GM12873 (cell line): ENCODE measurements at regions not wholly inside any gene's neighbourhood (a gene's known extent, or its start where the extent isn't known, plus 50 kb on each side); places are given as distances from the start of the nearest gene placed in this dataset.

ENCODE experiments used
- TF ChIP-seq, protein P1 (sequence below): IDR thresholded peaks from 2 replicates; pipeline ENCODE4 v1.5.1; 2012; ENCODE audit warnings: low read depth, mild to moderate bottlenecking, moderate library complexity, low read length, control low read depth; ENCODE audit not compliant: insufficient read depth; ENCODE audit errors: missing control alignments

DNA sequence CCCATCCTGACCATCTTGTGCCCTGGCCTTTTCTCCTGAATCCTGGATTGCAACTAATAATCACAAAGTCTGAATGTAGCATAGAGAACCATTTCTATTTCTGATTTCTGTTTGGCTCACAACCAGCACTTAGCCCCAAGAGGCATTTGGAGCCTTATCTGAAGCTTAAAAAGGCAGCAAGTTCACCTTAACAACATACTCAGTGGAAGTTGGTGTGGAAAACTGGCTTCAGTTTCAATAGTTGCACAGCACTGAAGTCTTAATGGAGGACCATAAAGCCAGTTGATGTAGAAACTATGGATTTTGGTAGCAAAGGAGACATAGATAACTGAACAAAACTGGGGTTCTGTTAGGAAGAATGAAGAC, 574.1 kb downstream of the PSAT1 start:
- TF ChIP-seq, protein P1, sequence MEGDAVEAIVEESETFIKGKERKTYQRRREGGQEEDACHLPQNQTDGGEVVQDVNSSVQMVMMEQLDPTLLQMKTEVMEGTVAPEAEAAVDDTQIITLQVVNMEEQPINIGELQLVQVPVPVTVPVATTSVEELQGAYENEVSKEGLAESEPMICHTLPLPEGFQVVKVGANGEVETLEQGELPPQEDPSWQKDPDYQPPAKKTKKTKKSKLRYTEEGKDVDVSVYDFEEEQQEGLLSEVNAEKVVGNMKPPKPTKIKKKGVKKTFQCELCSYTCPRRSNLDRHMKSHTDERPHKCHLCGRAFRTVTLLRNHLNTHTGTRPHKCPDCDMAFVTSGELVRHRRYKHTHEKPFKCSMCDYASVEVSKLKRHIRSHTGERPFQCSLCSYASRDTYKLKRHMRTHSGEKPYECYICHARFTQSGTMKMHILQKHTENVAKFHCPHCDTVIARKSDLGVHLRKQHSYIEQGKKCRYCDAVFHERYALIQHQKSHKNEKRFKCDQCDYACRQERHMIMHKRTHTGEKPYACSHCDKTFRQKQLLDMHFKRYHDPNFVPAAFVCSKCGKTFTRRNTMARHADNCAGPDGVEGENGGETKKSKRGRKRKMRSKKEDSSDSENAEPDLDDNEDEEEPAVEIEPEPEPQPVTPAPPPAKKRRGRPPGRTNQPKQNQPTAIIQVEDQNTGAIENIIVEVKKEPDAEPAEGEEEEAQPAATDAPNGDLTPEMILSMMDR = no peak

- TF ChIP-seq, protein P1 = no peak
These were observed 574.8 kb downstream of the PSAT1 start for GRCh38 chr9:78871452-78872331.

- TF ChIP-seq, protein P1 = no peak
These were observed 577.1 kb downstream of the PSAT1 start for GRCh38 chr9:78874061-78874460.

- TF ChIP-seq, protein P1 = no peak
These were observed 582.6 kb downstream of the PSAT1 start for GRCh38 chr9:78879324-78880100.

DNA sequence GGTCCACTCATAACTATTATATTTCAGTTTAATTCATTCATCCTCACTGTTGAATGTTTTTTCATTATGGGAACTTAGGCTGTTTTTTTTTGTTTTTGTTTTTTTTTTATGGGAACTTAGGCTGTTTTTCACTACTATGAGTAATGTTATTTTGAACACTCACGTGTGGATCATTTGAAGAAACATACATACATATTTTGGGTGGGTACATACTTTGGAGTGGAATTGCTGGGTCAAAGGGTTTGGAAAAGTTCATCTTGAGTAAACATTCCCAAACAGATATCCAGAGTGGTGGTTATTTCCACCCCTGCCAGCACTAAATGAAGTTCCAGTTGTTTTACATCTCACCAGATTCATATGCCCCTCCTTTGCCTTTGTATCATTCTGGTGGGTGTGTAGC, 584.4 kb downstream of the PSAT1 start:
- TF ChIP-seq, protein P1 = no peak

GRCh38 chr9:78882481-78882880, 585.6 kb downstream of the PSAT1 start:
- TF ChIP-seq, protein P1 = no peak

DNA sequence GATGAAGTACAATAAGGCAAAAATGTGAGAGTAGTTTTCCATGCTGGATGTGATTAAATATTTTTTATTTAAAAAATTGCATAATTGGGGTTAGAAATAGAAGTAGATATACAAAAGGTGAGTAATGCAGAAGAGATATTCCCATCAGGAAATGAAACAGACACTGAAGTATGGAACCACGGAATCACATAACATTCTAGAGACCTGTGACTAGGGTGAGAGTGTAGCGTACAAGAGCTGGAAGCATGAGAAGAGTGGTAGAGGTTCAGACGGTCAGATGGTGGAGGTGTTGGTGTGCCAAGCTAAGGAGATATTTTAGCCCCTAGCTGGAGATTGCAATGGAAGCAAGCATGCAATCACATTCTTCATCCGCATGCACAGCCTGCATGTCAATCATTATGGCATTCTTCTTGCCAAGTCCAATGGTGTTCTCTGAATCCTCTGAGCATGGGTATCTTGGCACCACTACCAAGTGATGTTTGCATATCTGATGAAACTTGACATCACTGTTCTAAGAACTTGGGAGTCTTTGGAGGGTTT, 587.8 kb downstream of the PSAT1 start:
- TF ChIP-seq, protein P1 = no peak
